BE2C (cell line): ENCODE measurements at regions not wholly inside any gene's neighbourhood (a gene's known extent, or its start where the extent isn't known, plus 50 kb on each side); places are given as distances from the start of the nearest gene placed in this dataset.

Source experiments
- DNase-seq: peaks from one replicate; pipeline ENCODE4 v3.0.0-alpha.2; 2020
- H3K27me3 ChIP-seq: fragments of 250-450 bp; sonication (Bioruptor Pico); 2 replicates; pipeline ENCODE4 v1.5.1; 2020; ENCODE audit warnings: mild to moderate bottlenecking
- H3K36me3 ChIP-seq: fragments of 250-450 bp; sonication (Bioruptor Pico); 2 replicates; pipeline ENCODE4 v1.5.1; 2020; ENCODE audit warnings: mild to moderate bottlenecking
- H3K4me1 ChIP-seq: fragments of 250-450 bp; sonication (Bioruptor Pico); 2 replicates; pipeline ENCODE4 v1.5.1; 2020
- H3K4me3 ChIP-seq: 2 replicates; pipeline ENCODE4 v1.5.1; 2011; ENCODE audit warnings: low read depth, low read length
- H3K9me3 ChIP-seq: fragments of 250-450 bp; sonication (Bioruptor Pico); 2 replicates; pipeline ENCODE4 v1.5.1; 2020
- TF ChIP-seq, protein P1 (sequence below): IDR thresholded peaks from 2 replicates; pipeline ENCODE4 v1.5.1; 2012; ENCODE audit warnings: mild to moderate bottlenecking, low read depth, low read length

DNA sequence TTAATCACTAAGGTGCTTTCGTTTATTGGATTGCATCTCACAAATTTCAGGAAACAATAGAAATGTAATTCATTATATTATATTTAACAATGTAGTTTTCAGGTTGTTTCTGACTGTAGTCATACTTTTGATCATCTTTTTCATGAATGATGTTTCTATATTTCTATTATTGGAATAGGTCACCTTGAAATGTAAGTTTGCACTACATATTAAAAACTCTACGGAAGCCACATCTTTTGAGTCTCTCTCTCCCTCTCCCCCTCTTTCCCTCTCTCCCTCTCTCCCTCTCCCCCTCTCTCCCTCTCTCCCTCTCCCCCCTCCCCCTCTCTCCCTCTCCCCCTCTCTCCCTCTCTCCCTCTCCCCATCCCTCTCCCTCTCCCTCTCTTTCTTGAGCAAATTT, 131.3 kb upstream of the FBXL4 start:
- no peak for DNase-seq
- H3K4me3 ChIP-seq, result no peak overlapping the region
- H3K36me3 ChIP-seq, result no peaks in the 10 kb centered on the region
- no peaks in the 10 kb centered on the region for H3K4me1 ChIP-seq
- no peaks in the 10 kb centered on the region for H3K27me3 ChIP-seq
- H3K9me3 ChIP-seq, result no peaks in the 10 kb centered on the region
- TF ChIP-seq, protein P1, sequence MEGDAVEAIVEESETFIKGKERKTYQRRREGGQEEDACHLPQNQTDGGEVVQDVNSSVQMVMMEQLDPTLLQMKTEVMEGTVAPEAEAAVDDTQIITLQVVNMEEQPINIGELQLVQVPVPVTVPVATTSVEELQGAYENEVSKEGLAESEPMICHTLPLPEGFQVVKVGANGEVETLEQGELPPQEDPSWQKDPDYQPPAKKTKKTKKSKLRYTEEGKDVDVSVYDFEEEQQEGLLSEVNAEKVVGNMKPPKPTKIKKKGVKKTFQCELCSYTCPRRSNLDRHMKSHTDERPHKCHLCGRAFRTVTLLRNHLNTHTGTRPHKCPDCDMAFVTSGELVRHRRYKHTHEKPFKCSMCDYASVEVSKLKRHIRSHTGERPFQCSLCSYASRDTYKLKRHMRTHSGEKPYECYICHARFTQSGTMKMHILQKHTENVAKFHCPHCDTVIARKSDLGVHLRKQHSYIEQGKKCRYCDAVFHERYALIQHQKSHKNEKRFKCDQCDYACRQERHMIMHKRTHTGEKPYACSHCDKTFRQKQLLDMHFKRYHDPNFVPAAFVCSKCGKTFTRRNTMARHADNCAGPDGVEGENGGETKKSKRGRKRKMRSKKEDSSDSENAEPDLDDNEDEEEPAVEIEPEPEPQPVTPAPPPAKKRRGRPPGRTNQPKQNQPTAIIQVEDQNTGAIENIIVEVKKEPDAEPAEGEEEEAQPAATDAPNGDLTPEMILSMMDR, result no peak

GRCh38 chr6:99073223-99073622, 125.5 kb upstream of the FBXL4 start:
- no peak for DNase-seq
- TF ChIP-seq, protein P1, result no peak
- H3K27me3 ChIP-seq, result no peaks in the 10 kb centered on the region

DNA sequence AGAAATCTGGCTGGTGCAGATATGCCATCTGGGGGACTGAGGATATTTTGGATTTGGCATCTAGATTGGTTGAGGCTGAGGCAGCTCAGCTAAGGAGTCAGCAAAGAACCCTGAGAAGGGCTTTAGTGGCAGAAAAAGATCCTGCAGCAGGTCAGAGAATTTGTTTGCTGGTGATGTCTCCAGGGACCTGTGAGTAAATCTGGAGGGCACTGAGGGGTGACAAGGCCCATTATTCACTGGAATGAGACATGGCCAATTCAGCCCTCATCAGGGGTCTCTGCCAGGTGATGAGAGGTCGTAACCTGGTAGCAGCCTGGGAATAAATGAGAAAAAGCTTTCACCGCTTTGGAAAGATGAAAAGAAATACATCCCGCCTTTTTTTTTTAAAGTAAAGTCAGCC, 118.3 kb upstream of the FBXL4 start:
- Histone ChIP-seq H3K4me3 (no peak overlapping the region), H3K36me3 (no peaks in the 10 kb centered on the region), H3K27me3 (no peaks in the 10 kb centered on the region), H3K4me1 (no peaks in the 10 kb centered on the region), H3K9me3 (no peaks in the 10 kb centered on the region)
- DNase-seq, result no peak
- TF ChIP-seq, protein P1, result no peak

More at GRCh38 chr6:99073223-99073622, 125.5 kb upstream of the FBXL4 start:
- Histone ChIP-seq H3K36me3 (no peaks in the 10 kb centered on the region), H3K4me3 (no peak overlapping the region), H3K4me1 (no peaks in the 10 kb centered on the region), H3K9me3 (no peaks in the 10 kb centered on the region)

- no peaks in the 10 kb centered on the region for H3K36me3 ChIP-seq
- DNase-seq, result no peak
- TF ChIP-seq, protein P1, result no peak
- H3K4me3 ChIP-seq, result no peak overlapping the region
- H3K4me1 ChIP-seq, result no peaks in the 10 kb centered on the region
- H3K27me3 ChIP-seq, result no peaks in the 10 kb centered on the region
- H3K9me3 ChIP-seq, result no peaks in the 10 kb centered on the region
Measured at GRCh38 chr6:99064834-99065233, 117.1 kb upstream of the FBXL4 start.

- Histone ChIP-seq H3K4me1 (no peaks in the 10 kb centered on the region), H3K9me3 (no peaks in the 10 kb centered on the region), H3K4me3 (no peak overlapping the region), H3K27me3 (peaks cover 4% of the 10 kb centered on the region; the same call in 1 of the 2 replicates), H3K36me3 (no peaks in the 10 kb centered on the region)
- TF ChIP-seq, protein P1, result no peak
- no peak for DNase-seq
Measured at GRCh38 chr6:99036672-99037071, 88.9 kb upstream of the FBXL4 start.

- TF ChIP-seq, protein P1, result no peak
- Histone ChIP-seq H3K9me3 (no peaks in the 10 kb centered on the region), H3K27me3 (peaks cover 4% of the 10 kb centered on the region; the same call in 1 of the 2 replicates), H3K4me1 (no peaks in the 10 kb centered on the region), H3K4me3 (no peak overlapping the region), H3K36me3 (no peaks in the 10 kb centered on the region)
- DNase-seq, result no peak
Measured at GRCh38 chr6:99032396-99032795, 84.7 kb upstream of the FBXL4 start.
